ENCODE measurements at regions not wholly inside any gene's neighbourhood (a gene's known extent, or its start where the extent isn't known, plus 50 kb on each side); places are given as distances from the start of the nearest gene placed in this dataset.

- DNase-seq = no peak
Observed at GRCh38 chr17:33481652-33482051, 188.6 kb upstream of the ASIC2 start.

GRCh38 chr17:33482636-33483035, 189.5 kb upstream of the ASIC2 start:
- no peak for DNase-seq

GRCh38 chr17:33484559-33484958, 191.5 kb upstream of the ASIC2 start:
- DNase-seq = no peak

GRCh38 chr17:33486135-33486885, 193.2 kb upstream of the ASIC2 start:
- no peak for DNase-seq

GRCh38 chr17:33487187-33487879, 194.2 kb upstream of the ASIC2 start:
- DNase-seq = no peak

- no peak for DNase-seq
Observed at GRCh38 chr17:33491871-33492481, 198.9 kb upstream of the ASIC2 start.

GRCh38 chr17:33492731-33493265, 199.7 kb upstream of the ASIC2 start:
- DNase-seq = no peak

- DNase-seq = no peak
Observed at GRCh38 chr17:33493566-33493965, 200.5 kb upstream of the ASIC2 start.

GRCh38 chr17:33494151-33494550, 201.1 kb upstream of the ASIC2 start:
- no peak for DNase-seq

GRCh38 chr17:33497623-33498022, 204.5 kb upstream of the ASIC2 start:
- DNase-seq = no peak

GRCh38 chr17:33498069-33498468, 205.0 kb upstream of the ASIC2 start:
- no peak for DNase-seq

GRCh38 chr17:33499040-33499439, 205.9 kb upstream of the ASIC2 start:
- no peak for DNase-seq

- no peak for DNase-seq
Observed at GRCh38 chr17:33500151-33500550, 207.1 kb upstream of the ASIC2 start.

- no peak for DNase-seq
Observed at GRCh38 chr17:33501185-33501584, 208.1 kb upstream of the ASIC2 start.

- no peak for DNase-seq
Observed at GRCh38 chr17:33504571-33504970, 211.5 kb upstream of the ASIC2 start.

GRCh38 chr17:33506889-33507650, 214.0 kb upstream of the ASIC2 start:
- DNase-seq = no peak

- no peak for DNase-seq
Observed at GRCh38 chr17:33508215-33508614, 215.1 kb upstream of the ASIC2 start.

- DNase-seq = no peak
Observed at GRCh38 chr17:33509331-33509730, 216.2 kb upstream of the ASIC2 start.

- no peak for DNase-seq
Observed at GRCh38 chr17:33511670-33512069, 218.6 kb upstream of the ASIC2 start.

GRCh38 chr17:33512113-33512512, 219.0 kb upstream of the ASIC2 start:
- no peak for DNase-seq

GRCh38 chr17:33513769-33514168, 220.7 kb upstream of the ASIC2 start:
- DNase-seq = no peak

GRCh38 chr17:33514369-33514768, 221.3 kb upstream of the ASIC2 start:
- DNase-seq = no peak

GRCh38 chr17:33515974-33516373, 222.9 kb upstream of the ASIC2 start:
- no peak for DNase-seq
